ENCODE measurements at regions not wholly inside any gene's neighbourhood (a gene's known extent, or its start where the extent isn't known, plus 50 kb on each side); places are given as distances from the start of the nearest gene placed in this dataset.
A peak's percentile ranks its signal among the peaks of the same experiment; 100 is the strongest.
"Not testable (repeated sequence)": the region's sequence is repeated elsewhere in the genome, so short reads cannot be mapped to it uniquely, and the experiment has no call there.

- no peak for DNase-seq (ENCODE audit: low spot score)
- intact Hi-C loops (cut with DNase I), result no loop called here
Observed at GRCh38 chr2:8548065-8548618, 133.7 kb upstream of the ID2 start.

- intact Hi-C loops (cut with DNase I), result no loop called here
- DNase-seq (ENCODE audit: low spot score), result no peak
Observed at GRCh38 chr2:8548619-8549150, 133.2 kb upstream of the ID2 start.

- intact Hi-C loops (cut with DNase I), result no loop called here
Observed at GRCh38 chr2:8549273-8549922, 132.5 kb upstream of the ID2 start.

GRCh38 chr2:8549942-8550341 is 131.9 kb upstream of the ID2 start:
- peak; percentile 70 for DNase-seq (ENCODE audit: low spot score)

More at GRCh38 chr2:8549273-8549922, 132.5 kb upstream of the ID2 start:
- DNase-seq (ENCODE audit: low spot score), result no peak

GRCh38 chr2:8550481-8550880 is 131.4 kb upstream of the ID2 start:
- DNase-seq (ENCODE audit: low spot score), result peak; percentile 62
- intact Hi-C loops (cut with DNase I), result no loop called here

More at GRCh38 chr2:8549942-8550341, 131.9 kb upstream of the ID2 start:
- intact Hi-C loops (cut with DNase I), result no loop called here

GRCh38 chr2:8550937-8551621 is 130.8 kb upstream of the ID2 start:
- DNase-seq (ENCODE audit: low spot score), result peak; percentile 39
- intact Hi-C loops (cut with DNase I), result no loop called here

GRCh38 chr2:8551622-8552074 is 130.2 kb upstream of the ID2 start:
- DNase-seq (ENCODE audit: low spot score), result peak; percentile 69
- intact Hi-C loops (cut with DNase I), result no loop called here

- peak; percentile 51 for DNase-seq (ENCODE audit: low spot score)
- intact Hi-C loops (cut with DNase I), result no loop called here
Observed at GRCh38 chr2:8552293-8552801, 129.5 kb upstream of the ID2 start.

GRCh38 chr2:8553643-8554042 is 128.2 kb upstream of the ID2 start:
- intact Hi-C loops (cut with DNase I), result no loop called here
- no peak for DNase-seq (ENCODE audit: low spot score)

GRCh38 chr2:8554296-8554806 is 127.5 kb upstream of the ID2 start:
- intact Hi-C loops (cut with DNase I), result no loop called here
- no peak for DNase-seq (ENCODE audit: low spot score)

GRCh38 chr2:8555543-8555942 is 126.3 kb upstream of the ID2 start:
- intact Hi-C loops (cut with DNase I), result no loop called here

GRCh38 chr2:8558096-8558495 is 123.8 kb upstream of the ID2 start:
- intact Hi-C loops (cut with DNase I), result no loop called here
- peak; percentile 62 for DNase-seq (ENCODE audit: low spot score)

More at GRCh38 chr2:8555543-8555942, 126.3 kb upstream of the ID2 start:
- no peak for DNase-seq (ENCODE audit: low spot score)

- intact Hi-C loops (cut with DNase I), result no loop called here
- no peak for DNase-seq (ENCODE audit: low spot score)
Observed at GRCh38 chr2:8558956-8559355, 122.9 kb upstream of the ID2 start.

GRCh38 chr2:8559805-8560204 is 122.1 kb upstream of the ID2 start:
- DNase-seq (ENCODE audit: low spot score), result no peak
- intact Hi-C loops (cut with DNase I), result no loop called here

GRCh38 chr2:8561692-8562091 is 120.2 kb upstream of the ID2 start:
- intact Hi-C loops (cut with DNase I); DNase-seq (ENCODE audit: low spot score): not testable (repeated sequence)

- DNase-seq (ENCODE audit: low spot score), result peak; percentile 54
- intact Hi-C loops (cut with DNase I), result no loop called here
Observed at GRCh38 chr2:8563814-8564474, 117.9 kb upstream of the ID2 start.

- DNase-seq (ENCODE audit: low spot score), result peak; percentile 22
- intact Hi-C loops (cut with DNase I), result no loop called here
Observed at GRCh38 chr2:8564475-8564874, 117.4 kb upstream of the ID2 start.

GRCh38 chr2:8565399-8566154 is 116.3 kb upstream of the ID2 start:
- DNase-seq (ENCODE audit: low spot score), result peak; percentile 70
- intact Hi-C loops (cut with DNase I), result no loop called here

- intact Hi-C loops (cut with DNase I), result no loop called here
- DNase-seq (ENCODE audit: low spot score), result peak; percentile 51
Observed at GRCh38 chr2:8566155-8566670, 115.6 kb upstream of the ID2 start.

Measured in cardiac septum (tissue), 1 donor.